ENCODE measurements at regions not wholly inside any gene's neighbourhood (a gene's known extent, or its start where the extent isn't known, plus 50 kb on each side); places are given as distances from the start of the nearest gene placed in this dataset.

DNA sequence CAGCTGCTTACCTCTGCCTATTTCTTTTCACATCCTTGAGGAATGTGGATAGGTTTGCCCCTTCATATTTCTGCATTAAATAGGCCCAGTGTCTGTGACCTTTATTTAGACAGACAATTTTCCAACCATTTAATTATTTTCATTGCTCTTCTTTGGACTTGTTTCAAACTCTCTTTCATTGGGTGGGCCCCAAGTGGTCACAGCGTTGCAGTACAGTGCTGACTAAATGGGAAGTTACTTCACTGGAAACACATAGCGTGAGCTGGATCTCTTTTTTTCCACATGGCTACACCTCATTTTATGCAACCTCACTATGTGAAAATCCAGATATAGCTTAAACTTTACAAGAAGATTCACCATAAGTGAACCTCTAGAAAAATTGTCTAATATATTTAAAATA is 438.9 kb downstream of the ADAMTS20 start:
- no peak overlapping the region for H3K27ac ChIP-seq (ENCODE audit: poor library complexity, severe bottlenecking)
- H3K4me3 ChIP-seq (ENCODE audit: severe bottlenecking), result no peak overlapping the region
- no peaks in the 10 kb centered on the region for H3K27me3 ChIP-seq (ENCODE audit: insufficient read depth, poor library complexity, severe bottlenecking)
- no peak for ATAC-seq (ENCODE audit: low read depth)
- no peaks in the 10 kb centered on the region for H3K9me3 ChIP-seq (ENCODE audit: severe bottlenecking)
- TF ChIP-seq CTCF (IDR thresholded peaks at IDR 0.05; ENCODE audit: poor library complexity, severe bottlenecking), result no peak
- H3K4me1 ChIP-seq (ENCODE audit: insufficient read depth, poor library complexity, severe bottlenecking), result no peaks in the 10 kb centered on the region
- DNase-seq (ENCODE audit: low spot score), result no peak
- no peaks in the 10 kb centered on the region for H3K36me3 ChIP-seq (ENCODE audit: low read depth)

DNA sequence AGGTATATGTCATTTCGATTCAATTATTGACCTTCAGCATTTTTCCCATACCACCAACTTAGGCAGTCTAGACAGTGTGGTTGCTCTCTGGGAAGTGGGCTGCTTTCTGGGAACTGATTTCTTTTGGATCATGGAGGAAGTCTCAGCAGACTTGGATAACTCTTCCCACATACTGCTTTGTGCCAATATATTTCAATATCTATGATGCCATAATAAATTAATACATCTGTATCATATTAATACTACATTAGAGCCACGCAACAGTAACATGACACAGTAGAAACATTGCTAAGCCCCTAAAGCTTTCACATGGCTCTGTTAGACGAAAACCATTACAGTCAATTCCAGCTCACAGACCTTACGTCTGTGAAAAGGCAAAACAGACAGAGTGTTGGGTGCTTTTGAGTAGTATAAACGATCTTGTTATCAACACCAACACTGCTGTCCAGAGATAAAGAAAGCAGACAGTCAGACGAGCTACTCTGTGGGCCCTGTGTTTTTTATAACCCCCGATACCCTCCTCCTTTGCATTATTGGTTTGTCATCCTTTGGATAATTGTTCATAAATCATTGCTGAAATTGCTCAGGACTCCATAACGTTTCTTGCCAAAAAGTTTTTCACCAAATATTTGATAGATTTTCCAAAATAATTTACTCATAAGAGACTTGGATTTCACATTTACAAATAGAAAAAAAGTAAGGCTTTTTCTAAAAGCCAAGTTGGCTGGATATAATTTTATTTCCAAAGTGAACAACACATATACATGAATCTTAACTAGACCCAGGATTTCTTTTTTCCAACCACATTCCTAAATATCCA is 439.7 kb downstream of the ADAMTS20 start:
- H3K4me1 ChIP-seq (ENCODE audit: insufficient read depth, poor library complexity, severe bottlenecking), result no peaks in the 10 kb centered on the region
- no peak for TF ChIP-seq CTCF (IDR thresholded peaks at IDR 0.05; ENCODE audit: poor library complexity, severe bottlenecking)
- H3K4me3 ChIP-seq (ENCODE audit: severe bottlenecking), result no peak overlapping the region
- no peak for ATAC-seq (ENCODE audit: low read depth)
- no peaks in the 10 kb centered on the region for H3K27me3 ChIP-seq (ENCODE audit: insufficient read depth, poor library complexity, severe bottlenecking)
- no peak for DNase-seq (ENCODE audit: low spot score)
- H3K27ac ChIP-seq (ENCODE audit: poor library complexity, severe bottlenecking), result no peak overlapping the region
- no peaks in the 10 kb centered on the region for H3K9me3 ChIP-seq (ENCODE audit: severe bottlenecking)
- no peaks in the 10 kb centered on the region for H3K36me3 ChIP-seq (ENCODE audit: low read depth)

GRCh38 chr12:43111608-43112007 is 440.4 kb downstream of the ADAMTS20 start:
- no peaks in the 10 kb centered on the region for H3K9me3 ChIP-seq (ENCODE audit: severe bottlenecking)
- no peak for TF ChIP-seq CTCF (IDR thresholded peaks at IDR 0.05; ENCODE audit: poor library complexity, severe bottlenecking)
- H3K36me3 ChIP-seq (ENCODE audit: low read depth), result no peaks in the 10 kb centered on the region
- no peak overlapping the region for H3K4me3 ChIP-seq (ENCODE audit: severe bottlenecking)
- H3K4me1 ChIP-seq (ENCODE audit: insufficient read depth, poor library complexity, severe bottlenecking), result no peaks in the 10 kb centered on the region
- ATAC-seq (ENCODE audit: low read depth) (no peak), DNase-seq (ENCODE audit: low spot score) (no peak)
- no peaks in the 10 kb centered on the region for H3K27me3 ChIP-seq (ENCODE audit: insufficient read depth, poor library complexity, severe bottlenecking)
- no peak overlapping the region for H3K27ac ChIP-seq (ENCODE audit: poor library complexity, severe bottlenecking)

- H3K27me3 ChIP-seq (ENCODE audit: insufficient read depth, poor library complexity, severe bottlenecking), result no peaks in the 10 kb centered on the region
- TF ChIP-seq CTCF (IDR thresholded peaks at IDR 0.05; ENCODE audit: poor library complexity, severe bottlenecking), result no peak
- H3K4me1 ChIP-seq (ENCODE audit: insufficient read depth, poor library complexity, severe bottlenecking), result no peaks in the 10 kb centered on the region
- no peak overlapping the region for H3K27ac ChIP-seq (ENCODE audit: poor library complexity, severe bottlenecking)
- H3K36me3 ChIP-seq (ENCODE audit: low read depth), result no peaks in the 10 kb centered on the region
- ATAC-seq (ENCODE audit: low read depth), result no peak
- no peaks in the 10 kb centered on the region for H3K9me3 ChIP-seq (ENCODE audit: severe bottlenecking)
- no peak for DNase-seq (ENCODE audit: low spot score)
- no peak overlapping the region for H3K4me3 ChIP-seq (ENCODE audit: severe bottlenecking)
Measured at GRCh38 chr12:43109631-43110345, 442.2 kb downstream of the ADAMTS20 start.

DNA sequence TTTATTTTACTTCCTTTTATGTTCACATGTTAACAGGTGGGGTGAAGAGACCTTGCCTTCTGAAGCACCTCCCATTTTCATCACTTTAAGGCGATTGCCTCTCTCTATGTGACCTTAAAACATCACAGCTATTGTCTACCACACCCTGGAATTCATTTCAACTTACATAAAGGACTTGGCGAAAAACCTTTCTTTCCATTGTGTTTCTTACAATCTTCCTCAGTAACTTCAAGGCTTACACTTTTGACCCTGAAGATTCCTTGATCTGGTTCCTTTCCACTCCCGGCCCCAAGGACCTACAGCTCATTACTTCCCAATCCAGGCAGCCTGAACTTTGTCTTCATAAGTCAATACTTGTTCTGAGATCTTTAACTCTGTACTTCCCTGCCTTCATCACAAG is 443.3 kb downstream of the ADAMTS20 start:
- DNase-seq (ENCODE audit: low spot score) (no peak), ATAC-seq (ENCODE audit: low read depth) (no peak)
- H3K4me1 ChIP-seq (ENCODE audit: insufficient read depth, poor library complexity, severe bottlenecking), result no peaks in the 10 kb centered on the region
- no peaks in the 10 kb centered on the region for H3K36me3 ChIP-seq (ENCODE audit: low read depth)
- no peaks in the 10 kb centered on the region for H3K9me3 ChIP-seq (ENCODE audit: severe bottlenecking)
- H3K27ac ChIP-seq (ENCODE audit: poor library complexity, severe bottlenecking), result no peak overlapping the region
- no peaks in the 10 kb centered on the region for H3K27me3 ChIP-seq (ENCODE audit: insufficient read depth, poor library complexity, severe bottlenecking)
- H3K4me3 ChIP-seq (ENCODE audit: severe bottlenecking), result no peak overlapping the region
- TF ChIP-seq CTCF (IDR thresholded peaks at IDR 0.05; ENCODE audit: poor library complexity, severe bottlenecking), result no peak
